NT2/D1 (cell line): ENCODE measurements at regions not wholly inside any gene's neighbourhood (a gene's known extent, or its start where the extent isn't known, plus 50 kb on each side); places are given as distances from the start of the nearest gene placed in this dataset.

Source experiments
- YY1 ChIP-seq: IDR thresholded peaks from 2 replicates; pipeline ENCODE4 v1.6.1; 2011; ENCODE audit not compliant: insufficient read length, insufficient read depth
- ZNF274 ChIP-seq: IDR thresholded peaks from 2 replicates; pipeline ENCODE4 v1.6.1; 2011; ENCODE audit warnings: mild to moderate bottlenecking, low read depth, low read length

- TF ChIP-seq YY1 = no peak
- TF ChIP-seq ZNF274 = no peak
Measured at GRCh38 chr6:15082708-15083107, 163.2 kb upstream of the JARID2 start.
